HG02870 (cell line): ENCODE measurements at regions not wholly inside any gene's neighbourhood (a gene's known extent, or its start where the extent isn't known, plus 50 kb on each side); places are given as distances from the start of the nearest gene placed in this dataset.
"Not testable (repeated sequence)": the region's sequence is repeated elsewhere in the genome, so short reads cannot be mapped to it uniquely, and the experiment has no call there.

Experiments
- ATAC-seq: cut with Tn5 transposase; IDR thresholded peaks from one replicate; pipeline ENCODE4 v1.9.1; 2021; ENCODE audit warnings: mild to moderate bottlenecking, moderate library complexity; ENCODE audit not compliant: unreplicated experiment

GRCh38 chr5:167425161-167425560 is 866.3 kb upstream of the WWC1 start:
- no peak for ATAC-seq

GRCh38 chr5:167426501-167426900 is 864.9 kb upstream of the WWC1 start:
- ATAC-seq, result no peak

- not testable (repeated sequence) for ATAC-seq
Observed at GRCh38 chr5:167427641-167428040, 863.8 kb upstream of the WWC1 start.

DNA sequence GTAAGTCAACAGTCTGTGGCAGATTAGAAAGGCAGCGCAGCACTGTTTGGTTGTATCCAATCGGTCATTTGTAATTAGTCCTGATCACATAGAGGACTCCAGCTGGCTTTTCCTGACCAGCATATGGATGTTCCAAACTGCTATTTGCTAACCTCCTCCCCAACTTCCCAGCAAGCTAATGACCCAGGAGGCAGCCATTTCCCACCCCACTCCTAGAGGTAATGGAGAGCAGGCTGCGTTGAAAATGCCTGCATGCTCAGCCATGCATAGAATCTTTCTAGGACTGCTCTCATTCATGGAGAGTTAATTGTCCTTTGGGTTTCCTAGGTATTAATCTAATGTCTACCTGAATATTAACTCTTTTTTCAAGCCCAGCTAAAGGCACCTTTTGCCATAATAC is 850.6 kb upstream of the WWC1 start:
- ATAC-seq, result no peak

DNA sequence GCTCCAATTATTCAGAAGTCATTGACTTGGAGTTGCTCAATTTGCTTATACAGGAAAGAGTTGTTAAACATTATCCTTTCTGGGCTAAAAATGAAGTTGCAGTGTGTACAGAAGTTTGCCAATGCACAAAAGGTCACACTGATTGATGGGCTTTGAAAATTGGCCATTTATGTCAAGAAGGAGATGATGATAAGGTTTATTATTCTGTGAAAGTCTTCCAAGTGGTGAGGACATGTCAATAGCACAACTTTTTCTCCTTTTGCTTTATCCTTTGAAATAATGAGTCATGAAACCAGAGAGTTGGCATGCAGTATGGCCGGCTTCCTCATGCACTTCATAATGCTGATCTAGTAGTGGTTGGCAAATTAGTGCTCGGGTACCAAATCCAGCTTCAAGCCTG is 848.5 kb upstream of the WWC1 start:
- no peak for ATAC-seq

DNA sequence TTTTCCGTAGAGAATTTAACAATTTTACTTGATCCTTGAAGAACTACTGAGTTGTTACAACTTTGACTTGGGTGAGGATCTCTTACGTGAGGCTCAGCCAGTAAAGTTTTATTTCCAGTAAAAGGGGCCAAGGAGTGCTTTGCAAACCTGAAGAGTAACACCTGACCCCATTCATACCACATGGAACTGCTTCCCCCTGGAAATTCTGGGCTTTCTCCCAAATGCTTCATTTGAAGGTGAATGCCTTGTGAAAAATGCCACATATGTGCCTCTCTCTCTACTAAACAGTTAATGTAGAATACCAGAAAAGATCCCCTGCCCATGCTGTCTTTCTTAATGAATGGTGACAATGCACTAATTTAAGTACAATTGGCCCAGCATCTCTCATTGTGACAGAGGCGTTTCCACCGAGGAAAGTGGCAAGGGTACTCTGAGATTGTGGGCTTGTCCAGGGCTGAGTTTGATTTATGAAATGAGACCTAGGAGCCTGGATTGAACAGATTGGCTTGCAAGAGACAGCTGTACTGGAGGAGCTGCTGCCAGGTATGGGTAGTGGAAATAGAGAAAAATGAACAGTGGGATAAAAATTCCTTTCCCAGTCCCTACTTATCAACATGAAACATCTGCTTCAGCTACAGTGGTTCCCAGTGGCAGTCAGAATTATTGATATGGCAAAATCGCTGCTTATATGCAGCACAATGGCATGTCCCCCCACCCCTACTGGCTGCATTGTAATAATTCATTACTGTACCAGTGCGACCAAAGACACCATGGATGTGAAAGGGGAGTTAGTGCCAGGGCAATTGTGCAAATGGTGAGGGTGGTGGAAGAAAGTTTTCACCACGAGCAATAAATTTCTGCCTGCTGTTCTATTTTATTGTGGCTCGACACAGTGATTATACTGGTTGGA is 843.7 kb upstream of the WWC1 start:
- no peak for ATAC-seq

DNA sequence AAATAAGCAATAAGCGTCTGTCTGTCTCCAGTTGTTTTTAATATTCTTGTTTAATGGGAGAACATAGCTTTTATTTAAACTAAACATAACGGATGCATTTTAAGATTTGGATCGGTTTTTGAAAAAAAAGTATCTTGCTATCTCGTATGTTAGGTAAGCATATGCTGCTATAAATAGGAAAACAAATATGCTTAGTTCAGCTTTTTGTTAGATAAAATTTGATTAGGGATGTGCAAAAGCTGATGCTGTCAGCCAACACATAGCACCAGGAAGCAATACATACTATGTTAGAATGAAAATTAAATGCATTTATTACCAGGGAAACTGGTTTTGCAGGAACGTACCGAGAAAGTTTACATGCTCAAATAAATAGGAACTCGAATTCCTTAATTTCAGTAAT is 843.1 kb upstream of the WWC1 start:
- ATAC-seq, result no peak

- no peak for ATAC-seq
Observed at GRCh38 chr5:167451076-167451475, 840.4 kb upstream of the WWC1 start.

GRCh38 chr5:167452136-167452535 is 839.3 kb upstream of the WWC1 start:
- no peak for ATAC-seq

- no peak for ATAC-seq
Observed at GRCh38 chr5:167453246-167454030, 838.0 kb upstream of the WWC1 start.

DNA sequence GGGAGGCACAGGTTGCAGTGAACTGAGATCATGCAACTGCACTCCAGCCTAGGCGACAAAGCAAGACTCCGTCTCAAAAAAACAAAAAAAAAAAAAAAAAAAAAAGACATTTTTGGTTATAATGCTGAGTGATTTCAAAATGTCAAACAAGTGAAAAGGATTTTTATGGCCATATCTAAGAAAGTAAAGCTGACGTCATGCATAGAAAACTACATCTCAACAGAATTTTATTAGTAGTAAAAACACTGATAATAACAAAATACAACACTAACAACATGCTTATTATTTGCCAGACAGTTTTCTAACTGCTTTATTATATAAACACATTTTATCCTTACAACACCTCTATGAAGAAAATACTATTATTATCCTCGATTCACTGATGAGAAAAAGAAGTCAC is 833.0 kb upstream of the WWC1 start:
- ATAC-seq, result no peak

- ATAC-seq, result no peak
Observed at GRCh38 chr5:167460449-167461020, 830.9 kb upstream of the WWC1 start.

DNA sequence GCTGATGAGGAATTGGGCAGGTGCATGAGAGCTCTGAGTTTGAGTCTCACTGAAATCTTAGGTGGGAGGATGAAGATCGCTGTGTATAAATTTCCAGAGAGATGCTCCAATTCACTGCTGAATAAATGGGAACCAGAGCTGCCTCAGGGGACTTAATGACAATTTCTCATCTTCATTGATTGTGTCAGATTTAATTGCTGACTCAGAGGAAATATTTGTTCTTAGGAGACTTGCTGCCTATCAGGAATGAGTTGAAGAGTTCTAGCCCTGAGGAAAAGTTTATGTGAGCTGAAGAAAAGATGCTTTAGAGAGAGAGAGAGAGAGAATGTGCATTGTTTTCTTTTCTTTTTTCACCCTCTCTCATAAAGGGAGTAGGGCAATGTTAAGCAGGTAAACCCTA is 827.5 kb upstream of the WWC1 start:
- ATAC-seq, result no peak

DNA sequence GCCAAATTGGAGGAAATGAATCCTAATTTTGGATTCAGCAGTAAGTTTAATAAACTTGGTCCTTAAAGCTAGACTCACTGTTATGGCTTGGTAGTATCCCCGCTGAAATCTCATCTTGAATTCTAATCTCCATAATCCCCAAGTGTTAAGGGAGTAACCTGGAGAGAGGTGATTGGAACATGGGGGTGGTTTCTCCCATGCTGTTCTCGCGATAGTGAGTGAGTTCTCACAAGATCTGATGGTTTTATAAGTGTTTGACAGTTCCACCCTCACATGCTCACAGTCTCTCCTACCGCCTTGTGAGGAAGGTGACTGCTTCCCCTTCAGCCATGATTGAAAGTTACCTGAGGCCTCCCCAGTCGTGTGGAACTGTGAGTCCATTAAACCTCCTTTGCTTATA is 824.5 kb upstream of the WWC1 start:
- ATAC-seq, result no peak

DNA sequence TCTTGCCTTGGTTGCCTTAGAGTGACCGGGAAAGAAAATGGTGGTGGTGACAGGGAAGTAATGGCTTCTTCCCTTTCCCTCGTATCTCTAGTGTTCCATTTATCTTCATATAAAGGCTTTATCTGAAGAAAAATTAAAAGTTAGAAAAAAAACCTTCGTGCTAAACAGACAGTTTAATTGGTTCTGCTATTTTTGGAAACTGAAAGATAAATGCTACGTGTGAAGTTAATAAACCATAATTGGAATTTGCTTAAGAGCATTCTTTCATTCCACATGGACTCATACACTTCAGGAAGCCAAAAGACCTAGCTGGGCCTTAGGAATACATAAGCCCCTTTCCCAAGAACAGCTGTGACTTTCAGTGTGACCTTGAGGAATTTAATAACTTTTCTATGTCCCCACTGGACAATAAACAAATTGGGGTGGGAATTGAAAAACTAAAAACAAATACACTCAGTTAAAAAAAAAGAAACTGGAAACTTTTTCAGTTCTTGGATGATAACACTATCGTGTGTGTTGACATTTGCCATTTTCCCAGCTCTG is 818.8 kb upstream of the WWC1 start:
- ATAC-seq, result no peak

DNA sequence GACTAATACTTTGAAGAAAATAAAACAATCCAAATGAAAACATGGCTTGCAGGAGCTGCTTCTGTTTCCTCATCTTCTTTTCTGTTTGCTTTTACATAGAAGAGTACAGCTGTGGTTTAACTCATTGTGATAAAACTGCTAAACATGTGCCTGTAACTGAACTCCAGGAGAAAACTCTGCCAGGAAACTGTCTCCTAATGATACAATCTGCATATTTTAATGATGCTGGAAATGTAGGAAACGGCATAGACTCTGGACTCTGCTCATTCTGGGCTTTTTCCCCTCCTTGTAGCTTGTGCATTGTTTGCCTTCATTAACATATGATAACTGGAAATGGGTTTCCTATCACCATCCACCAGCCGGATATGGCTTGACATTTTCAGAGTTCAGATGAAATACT is 813.3 kb upstream of the WWC1 start:
- no peak for ATAC-seq

- ATAC-seq, result no peak
Observed at GRCh38 chr5:167479779-167480178, 811.7 kb upstream of the WWC1 start.

DNA sequence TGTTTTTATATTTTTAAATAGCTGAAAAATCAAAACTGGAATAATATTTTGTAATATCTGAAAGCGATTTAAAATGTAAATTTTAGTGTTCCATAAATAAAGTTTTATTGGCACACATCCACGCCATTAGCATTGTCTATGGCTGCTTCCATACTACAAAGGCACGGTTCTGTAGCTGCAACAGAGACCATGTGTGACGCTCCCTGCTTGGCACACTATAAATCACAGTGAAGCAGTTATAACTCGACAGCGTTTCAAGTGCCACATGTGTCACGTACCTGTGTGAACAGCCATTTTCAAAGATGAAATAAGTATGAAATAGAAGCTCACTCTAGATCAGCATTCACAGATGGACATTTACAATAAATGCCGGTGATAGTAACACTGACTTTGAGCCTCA is 810.1 kb upstream of the WWC1 start:
- no peak for ATAC-seq

- no peak for ATAC-seq
Observed at GRCh38 chr5:167482555-167482954, 808.9 kb upstream of the WWC1 start.

DNA sequence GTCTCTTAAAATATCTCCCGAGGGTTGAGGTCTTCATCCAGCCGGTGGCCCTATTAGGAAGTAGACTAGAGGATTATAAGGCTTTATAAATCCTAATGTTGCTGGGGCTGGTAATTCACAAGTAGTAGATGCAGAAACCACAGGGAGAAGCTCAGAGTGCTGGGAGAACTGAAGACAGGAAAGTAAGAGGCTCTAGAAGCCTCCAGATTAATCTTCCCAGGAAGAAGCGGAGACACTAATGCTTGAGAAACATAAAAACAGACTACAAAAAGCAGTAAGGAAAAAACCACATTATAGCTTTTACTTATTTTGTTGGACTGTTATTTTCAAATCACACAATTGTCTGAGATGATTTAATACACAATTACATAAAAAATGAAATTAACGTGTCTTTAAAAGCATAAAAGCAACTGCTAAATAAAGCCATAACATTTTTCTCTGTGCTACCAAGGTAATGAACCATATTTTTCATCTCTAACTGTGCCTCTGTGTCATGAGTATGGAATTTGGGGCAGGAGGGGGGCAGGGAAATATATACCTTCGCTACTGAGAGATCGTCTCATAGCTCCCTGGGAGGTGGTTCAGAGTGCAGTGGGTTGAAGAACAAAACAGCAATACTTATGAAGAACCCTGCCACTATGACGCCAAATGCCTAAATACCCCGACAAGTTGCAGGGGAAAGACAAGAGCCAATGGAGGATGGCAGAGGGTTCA is 806.2 kb upstream of the WWC1 start:
- no peak for ATAC-seq

GRCh38 chr5:167488371-167488770 is 803.1 kb upstream of the WWC1 start:
- ATAC-seq, result no peak
